Cerebellar nuclear complex (tissue), 1 donor: ENCODE measurements at regions not wholly inside any gene's neighbourhood (a gene's known extent, or its start where the extent isn't known, plus 50 kb on each side); places are given as distances from the start of the nearest gene placed in this dataset.
"Not testable (repeated sequence)": the region's sequence is repeated elsewhere in the genome, so short reads cannot be mapped to it uniquely, and the experiment has no call there.

ENCODE experiments used
- DNase-seq, 2 experiments: peaks; one replicate each; lab custom pipeline; 2025; lab: John Stamatoyannopoulos, UW

DNA sequence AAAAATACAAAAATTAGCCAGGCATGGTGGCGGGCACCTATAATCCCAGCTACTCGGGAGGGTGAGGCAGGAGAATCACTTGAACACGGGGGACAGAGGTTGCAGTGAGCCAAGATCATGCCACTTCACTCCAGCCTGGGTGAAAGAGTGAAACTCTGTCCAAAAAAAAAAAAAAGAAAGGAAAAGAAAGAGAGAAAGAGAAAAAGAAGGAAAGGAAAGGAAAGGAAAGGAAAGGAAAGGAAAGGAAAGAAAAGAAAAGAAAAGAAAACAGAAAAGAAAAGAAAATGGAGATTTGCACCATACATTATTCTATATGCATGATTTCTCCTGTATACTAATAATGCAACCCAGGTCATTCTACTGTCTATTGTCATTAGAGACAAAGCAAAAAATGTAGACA, 421.5 kb downstream of the PCDH19 start:
- not testable (repeated sequence) for DNase-seq

DNA sequence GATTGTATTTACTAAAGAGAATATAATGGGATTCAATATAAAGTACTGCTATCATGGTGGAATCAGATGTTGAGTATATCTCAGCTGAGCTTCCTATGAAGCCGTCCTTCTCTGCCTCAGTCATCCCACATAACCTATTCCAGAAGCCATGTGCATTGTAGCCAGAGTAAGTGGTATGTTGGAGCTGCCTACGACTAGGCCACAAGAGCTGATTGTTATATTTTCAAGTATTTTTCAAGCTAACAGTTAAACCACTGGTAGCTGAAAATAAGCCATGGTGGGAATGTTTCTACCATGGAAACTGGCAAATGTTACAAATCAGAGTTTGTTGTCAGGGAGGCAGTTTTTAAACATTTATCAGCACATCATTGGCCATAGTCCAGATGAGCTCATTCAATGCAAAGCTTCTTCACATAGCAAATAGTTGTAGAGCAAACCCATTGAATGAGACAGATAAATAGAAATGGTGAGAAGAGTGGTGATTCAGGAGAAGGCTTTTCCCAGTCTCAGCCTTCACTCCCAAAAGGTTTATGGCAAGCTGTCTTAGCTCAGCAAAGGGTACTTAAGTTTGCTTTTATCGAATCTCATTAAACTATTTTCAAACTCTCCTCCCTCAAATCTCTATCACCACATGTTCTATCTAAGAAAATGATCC, 436.4 kb downstream of the PCDH19 start:
- no peak for DNase-seq

DNA sequence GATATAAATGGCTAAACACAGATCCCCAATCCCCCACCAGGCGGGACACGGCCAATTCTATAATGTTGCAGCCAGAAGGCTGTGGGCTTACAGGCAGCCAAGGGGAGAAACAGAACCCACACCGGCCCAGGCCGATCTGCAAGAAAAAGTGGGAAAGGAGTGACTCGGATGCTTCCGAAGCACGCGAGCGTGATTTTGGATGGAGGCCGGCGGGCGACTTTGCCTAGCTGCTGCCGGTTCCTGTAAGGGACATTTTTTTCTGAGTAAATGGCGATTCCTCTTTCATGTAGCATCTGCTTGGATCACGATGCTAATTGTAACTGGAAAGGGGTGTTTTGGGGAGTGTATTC, 470.2 kb downstream of the PCDH19 start:
- no peak for DNase-seq

DNA sequence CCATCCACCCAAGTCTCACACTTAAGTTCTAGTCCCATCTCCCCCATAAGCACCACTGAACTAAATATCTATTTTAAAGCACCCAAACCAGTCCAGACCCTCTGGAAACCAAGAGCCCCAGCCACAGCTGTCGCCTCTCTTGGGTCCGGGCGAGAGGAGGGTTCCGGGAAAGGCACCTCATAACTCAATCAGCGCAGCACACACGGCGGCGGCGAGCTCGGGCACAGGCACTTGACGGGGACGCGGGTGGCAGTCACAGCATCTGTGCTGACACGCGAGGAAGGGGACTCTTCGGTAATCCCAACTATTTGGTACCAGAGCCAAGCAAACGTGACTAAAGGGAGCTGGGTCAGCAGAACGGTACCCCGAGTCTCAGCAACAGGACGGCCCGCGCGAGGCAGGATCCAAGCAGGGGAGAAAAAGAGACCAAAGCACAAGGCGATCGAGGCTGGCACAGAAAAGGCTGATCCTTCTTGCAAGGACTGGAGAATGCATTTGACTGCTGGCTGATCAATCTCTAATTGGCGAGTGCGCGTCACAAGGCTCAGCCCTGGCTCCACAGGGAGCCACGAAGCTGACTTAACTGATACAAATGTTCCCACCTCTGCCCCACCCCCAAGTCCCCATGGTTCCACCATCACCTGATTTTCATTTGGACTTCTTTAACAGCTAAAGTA, 470.7 kb downstream of the PCDH19 start:
- not testable (repeated sequence) for DNase-seq

DNA sequence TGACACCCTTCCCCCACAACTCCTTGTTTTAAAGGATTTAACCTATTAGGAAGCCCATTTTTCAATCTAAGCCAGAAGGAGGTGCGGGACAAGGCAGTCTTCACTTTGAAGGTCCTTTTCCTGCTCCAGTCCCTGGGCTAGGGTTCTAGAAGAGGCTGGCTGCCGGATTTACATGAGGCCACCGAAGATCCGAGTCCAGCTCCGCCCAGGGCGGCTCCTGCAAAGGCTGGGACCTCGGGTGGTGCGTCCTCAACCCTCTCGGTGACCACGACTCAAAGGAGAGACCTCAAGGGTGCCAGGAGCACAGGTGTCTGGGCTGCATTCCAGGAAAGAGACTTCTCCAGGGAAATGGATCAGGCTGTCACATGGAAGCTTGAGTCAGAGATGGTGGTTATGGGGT, 471.6 kb downstream of the PCDH19 start:
- no peak for DNase-seq

DNA sequence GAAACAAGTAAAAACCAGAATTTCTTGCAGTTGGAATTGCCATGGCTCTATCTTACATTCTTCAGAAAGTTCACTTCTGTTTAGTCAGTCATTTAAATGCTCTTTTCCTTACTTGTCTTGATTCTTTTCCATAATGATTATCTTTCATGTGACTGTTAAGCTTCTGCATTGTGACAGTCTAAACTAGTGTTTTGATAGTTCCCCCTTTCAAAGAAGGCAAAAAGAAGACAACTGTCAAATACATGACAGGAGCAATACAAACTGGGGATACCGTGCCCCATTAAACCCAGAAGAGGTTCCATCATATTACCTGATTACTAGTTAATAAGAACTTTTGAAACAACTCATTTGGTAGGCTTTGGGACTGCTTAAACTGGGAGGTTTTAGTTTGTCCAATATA, 476.2 kb downstream of the PCDH19 start:
- no peak for DNase-seq

DNA sequence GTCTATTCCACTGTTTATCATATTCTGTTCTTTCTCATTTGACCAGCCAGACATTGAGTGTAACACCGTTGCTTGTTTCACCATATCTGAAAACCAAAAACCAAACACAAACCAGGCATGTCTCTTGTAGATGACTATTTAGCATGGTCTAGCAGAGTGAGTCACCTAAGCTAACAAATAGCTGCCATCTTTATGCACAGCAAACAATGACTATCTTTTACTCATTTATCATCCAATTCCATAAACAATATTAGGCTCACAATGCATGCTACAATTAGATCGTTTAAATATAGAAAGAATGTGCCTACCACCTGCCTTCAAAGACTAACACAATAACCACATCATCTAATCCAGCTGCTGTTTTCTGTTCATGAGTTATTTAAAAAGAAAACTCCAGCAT, 495.4 kb downstream of the PCDH19 start:
- DNase-seq: no peak

DNA sequence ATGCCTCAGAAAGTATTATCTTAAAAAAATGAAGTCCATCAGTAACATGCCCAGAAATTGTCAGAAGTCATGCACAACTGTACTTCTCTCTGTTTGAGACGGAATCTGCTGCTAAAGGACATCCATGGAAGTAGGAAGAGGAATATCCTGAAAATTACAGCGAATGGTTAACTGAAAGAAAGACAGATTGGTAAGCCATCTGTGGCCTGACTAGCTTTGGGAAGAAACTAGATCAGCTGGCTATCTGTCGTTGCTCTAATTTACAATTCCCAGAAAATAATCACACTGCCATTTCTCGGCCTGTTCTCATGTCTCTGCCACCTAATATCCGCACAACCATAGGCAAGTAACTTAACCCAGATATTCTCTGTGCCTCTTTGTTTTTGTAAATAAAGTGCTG, 496.5 kb downstream of the PCDH19 start:
- no peak for DNase-seq

DNA sequence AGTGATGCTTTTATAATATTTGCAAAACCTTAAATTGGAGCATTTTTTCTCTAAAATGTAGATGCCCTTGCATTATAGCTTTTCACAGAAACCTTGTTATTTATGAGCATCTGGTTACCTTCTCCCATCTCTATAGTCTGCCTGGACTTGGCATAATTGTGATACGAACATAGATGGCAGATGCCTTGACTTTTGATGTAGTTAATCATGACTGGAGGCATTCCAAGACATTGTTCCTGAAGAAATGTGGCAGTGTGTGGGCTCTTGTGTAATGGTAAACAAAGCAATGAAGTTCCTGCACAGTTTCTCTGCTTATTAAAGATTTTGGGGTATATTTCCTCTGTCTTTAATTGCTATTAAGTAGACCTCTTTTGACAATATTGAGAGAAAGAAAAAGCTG, 500.1 kb downstream of the PCDH19 start:
- DNase-seq: no peak

DNA sequence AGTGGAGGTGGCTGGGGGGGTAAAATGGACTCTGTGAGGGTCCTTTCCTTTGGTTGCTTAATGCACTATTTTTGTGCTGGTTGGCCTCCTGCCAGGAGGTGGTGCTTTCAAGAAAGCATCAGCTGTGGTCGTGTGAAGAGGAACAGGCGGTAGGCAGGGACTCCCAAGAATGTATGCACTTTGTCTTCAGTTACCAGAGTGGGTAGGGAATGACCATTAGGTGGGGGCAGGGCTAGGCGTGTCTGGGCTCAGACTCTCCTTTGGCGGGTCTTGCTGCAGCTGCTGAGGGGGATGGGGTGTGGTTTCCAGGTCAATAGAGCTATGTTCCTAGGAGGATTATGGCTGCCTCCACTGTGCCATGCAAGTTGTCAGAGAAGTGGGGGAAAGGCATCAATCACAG, 509.0 kb downstream of the PCDH19 start:
- DNase-seq: no peak

DNA sequence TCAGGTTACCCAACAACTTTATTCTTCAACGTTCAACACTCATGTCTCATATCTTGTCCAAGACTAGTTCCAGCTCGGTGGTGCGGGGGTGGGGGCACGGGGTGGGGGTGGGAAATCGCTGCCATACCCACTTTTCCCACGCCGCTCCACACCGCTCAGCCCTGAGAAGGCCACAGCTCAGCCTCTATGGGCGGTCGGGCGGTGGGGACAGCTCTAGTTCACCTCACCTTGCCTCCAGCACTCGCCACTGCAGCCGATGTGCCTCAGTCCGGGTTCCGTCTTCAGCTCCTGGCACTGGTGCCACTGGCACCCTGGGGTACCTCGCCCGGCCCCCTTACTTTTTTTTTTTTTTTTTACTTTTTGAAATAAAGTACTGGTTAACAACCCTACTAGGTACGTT, 522.2 kb downstream of the PCDH19 start:
- no peak for DNase-seq

DNA sequence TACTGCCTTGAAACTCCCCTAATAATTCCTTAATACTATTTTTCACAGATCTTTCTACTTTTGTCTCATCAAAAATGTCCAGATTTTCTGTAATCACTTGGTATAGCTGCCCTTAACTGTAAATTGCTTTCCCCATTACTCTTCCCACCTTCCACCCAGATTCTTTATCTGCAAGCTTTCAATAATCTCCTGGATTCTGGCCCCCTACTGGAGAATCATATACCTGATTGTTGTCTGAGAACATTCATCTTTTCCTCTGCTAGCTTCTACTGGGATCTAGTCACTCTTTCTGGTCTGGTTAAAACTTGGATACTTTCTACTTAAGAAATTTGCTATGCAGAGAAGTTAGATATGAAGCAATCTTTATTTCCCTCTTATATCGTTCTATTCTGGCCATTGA, 552.6 kb downstream of the PCDH19 start:
- DNase-seq: no peak

DNA sequence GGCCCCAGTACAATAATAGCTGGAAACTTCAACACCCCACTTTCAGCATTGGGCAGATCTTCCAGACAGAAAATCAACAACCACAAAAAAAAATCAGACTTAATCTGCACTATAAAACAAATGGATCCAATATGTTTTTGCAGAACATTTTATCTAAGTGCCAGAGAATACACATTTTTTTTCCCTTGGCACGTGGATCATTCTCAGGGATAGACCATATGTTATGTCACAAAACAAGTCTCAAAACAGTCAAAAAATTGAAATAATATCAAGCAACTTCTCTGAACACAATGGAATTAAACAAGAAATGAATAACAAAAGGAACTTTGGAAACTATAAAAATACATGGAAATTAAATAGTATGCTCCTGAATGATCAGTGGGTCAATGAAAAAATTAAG, 576.3 kb downstream of the PCDH19 start:
- DNase-seq: no peak

DNA sequence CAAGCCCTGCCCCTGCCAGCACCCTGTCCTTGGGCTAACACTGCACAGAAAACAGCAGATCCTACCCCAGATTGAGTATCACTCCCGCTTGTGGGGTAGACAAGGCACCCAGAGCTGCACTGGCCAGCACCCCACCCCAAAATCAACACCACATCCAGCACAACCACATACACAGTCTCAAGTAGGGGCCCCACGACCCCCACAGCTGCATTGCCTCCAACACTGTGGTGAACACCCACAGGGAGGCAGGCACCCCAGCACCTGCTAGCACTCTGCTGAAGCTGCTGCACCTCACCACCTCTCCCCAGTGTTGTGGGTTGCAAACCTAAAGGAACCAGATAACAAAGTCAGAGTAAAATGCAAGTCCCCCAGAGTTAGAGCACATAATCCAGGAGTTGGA, 589.9 kb downstream of the PCDH19 start:
- DNase-seq: no peak

DNA sequence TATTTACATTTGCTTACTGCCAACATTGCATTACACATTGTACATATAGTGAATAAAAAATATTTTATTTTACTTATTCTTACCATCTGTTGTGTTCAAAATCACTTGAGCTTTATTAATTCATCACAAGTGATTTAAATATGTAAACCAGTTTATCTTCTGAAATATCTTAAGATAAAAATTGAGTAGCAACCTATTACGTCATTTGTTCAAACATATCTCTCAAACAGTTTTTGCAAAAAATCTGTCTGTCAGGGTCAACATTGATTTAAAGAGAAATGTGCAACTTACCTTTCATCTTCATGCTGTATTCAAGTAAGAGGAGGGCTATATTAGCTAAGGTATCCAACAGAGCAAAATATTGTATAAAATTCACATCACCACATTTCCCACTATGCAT, 610.1 kb downstream of the PCDH19 start:
- no peak for DNase-seq

DNA sequence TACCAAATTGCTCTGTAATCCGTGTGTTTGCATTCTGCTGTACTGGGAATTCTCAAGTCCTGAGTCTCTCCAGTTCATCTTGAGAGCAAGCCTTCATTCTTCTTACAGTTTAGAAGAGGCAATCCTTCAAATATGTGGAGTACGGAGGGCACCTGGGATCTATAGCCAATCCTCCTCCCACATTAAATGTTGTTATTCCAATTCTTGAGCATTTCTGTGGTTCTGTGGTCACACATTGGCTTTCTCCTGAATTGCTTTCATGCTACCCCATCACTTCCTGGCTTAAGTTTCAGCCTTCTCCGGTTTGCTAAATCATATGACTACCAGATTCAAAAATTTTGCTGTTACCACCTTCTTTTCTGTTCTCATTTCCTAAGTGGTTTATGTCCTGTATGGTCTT, 611.1 kb downstream of the PCDH19 start:
- DNase-seq: no peak

DNA sequence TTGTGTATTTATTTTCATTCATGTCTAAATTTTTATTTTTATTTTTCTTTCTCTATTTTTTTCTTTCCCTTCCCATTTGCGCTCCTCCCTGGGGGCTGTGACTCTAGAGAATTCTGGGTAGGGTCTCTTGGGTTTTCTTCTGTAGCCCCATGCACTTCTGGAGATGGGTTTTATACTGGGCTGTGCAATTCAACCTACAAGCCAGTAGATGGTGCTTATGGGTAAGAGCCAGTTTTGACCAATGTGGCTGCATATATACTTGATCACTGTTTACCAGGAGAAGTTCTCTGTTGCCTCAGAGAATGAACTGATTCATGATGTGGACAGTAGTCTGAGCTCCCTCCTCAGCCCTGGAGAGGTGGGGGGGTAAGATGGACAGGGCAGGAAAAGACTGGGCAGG, 614.6 kb downstream of the PCDH19 start:
- DNase-seq: no peak

DNA sequence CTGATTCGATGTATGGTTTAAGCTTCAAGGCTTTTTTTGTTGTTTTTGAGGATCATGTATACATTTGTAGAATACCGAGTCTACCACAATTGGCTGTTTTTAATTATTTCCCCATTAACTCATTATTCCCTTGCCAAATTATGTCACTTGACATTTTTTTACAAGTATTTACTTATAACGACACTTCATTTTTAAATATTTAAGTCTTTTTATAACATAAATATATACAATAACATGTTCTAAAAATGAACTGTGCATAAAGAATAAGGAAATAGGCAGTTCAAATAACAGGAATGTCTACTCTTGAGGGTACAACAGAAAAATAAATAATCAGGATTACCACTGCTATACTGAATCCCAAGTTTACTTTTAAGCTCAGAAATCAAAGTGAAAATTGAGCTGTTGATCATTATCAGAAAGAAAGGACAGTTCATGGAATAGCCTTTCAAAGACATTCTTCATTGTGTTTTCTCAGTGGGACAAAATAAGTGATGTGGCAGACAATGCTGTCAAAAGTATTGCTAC, 627.5 kb downstream of the PCDH19 start:
- no peak for DNase-seq

DNA sequence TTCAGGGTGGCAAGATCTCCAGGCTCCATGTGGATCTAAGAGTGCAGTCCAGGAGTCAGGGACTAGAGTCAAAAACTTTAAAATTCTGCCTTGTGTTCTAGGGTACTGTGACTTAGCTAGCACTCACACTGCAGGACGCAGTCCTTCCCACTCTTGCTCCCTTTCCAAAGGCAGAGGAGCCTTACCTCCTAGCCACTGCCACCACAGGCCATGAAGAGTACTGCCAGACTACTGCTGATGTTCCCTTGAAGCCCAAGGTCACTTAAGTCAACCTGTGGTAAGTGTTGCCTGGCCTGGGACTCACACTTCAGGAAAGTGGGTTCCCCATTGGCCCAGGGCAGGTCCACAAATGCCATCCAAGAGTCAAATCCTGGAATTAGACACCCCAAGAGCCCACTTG, 632.2 kb downstream of the PCDH19 start:
- DNase-seq: no peak

DNA sequence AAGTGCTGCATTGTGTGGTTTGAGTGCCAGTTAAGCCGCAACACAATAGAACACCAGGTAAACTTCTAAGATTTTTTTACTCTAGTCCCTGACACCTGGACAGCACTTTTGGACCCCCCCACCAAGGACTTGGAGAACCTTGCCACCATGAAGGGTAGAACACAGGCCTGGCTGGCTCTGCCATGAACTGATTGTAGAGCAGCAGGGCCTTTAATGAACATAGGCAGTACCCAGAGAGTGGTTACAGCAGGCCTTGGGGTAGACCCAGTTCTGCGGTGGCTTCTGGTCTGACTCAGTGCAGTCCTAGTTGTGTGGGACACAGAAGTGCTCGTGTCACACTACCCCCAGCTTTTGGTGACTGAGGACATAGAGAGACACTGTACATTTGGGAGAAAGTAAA, 648.3 kb downstream of the PCDH19 start:
- DNase-seq: no peak

DNA sequence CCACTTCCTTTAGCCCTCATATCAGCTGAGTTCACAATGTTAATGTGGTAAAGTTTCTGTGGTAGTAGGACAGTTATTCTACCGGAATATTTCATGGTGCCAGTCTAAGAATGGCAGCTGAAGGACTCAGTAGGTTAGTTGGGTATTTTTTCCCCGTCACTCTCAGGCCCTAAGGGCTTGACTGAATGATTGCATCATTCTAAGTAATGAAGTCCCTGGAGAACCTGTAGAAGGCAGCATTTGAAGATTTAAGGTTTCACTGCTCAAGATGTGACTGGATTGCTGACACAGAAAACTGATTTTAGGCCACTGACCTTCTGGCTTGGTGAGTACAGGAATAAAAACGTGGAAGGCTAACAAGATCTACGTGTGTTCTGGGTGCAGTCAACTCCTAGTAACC, 657.3 kb downstream of the PCDH19 start:
- no peak for DNase-seq

DNA sequence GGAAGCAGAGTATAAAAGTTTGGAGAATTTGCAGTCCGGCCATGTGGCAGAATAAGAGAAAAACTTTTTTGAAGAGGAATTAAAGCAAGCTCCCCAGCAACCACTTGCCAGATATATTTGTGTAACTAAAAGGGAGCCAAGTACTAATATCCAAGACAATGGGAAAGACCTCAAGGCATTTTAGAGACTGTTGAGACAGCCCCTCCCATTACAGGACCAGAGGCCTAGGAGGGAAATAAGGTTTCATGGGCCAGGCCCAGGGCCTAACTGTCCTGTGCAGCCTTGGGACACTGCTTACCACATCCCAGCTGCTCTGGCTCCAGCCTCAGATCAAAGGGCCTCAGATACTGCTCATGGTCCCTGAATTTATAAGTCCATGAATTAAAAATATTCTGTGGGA, 659.4 kb downstream of the PCDH19 start:
- DNase-seq: no peak

DNA sequence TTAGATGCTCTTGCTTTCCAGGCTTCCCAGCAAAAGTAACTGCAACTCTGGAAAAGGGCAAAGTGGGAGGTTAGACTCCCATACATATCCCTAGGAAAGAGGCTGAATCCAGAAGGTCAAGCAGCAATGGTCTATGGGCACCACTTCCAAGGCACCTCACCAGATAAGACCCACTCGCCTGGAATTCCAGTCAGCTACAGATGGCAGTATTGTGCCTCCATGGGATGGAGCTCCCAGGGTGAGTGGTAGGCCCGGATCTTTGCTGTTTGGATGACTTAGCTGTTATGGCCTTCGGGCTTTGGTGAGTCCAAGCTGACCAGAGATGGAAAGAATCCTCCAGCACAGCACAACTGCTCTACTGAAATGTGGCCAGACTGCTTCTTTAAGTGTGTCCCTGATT, 688.0 kb downstream of the PCDH19 start:
- DNase-seq: no peak

DNA sequence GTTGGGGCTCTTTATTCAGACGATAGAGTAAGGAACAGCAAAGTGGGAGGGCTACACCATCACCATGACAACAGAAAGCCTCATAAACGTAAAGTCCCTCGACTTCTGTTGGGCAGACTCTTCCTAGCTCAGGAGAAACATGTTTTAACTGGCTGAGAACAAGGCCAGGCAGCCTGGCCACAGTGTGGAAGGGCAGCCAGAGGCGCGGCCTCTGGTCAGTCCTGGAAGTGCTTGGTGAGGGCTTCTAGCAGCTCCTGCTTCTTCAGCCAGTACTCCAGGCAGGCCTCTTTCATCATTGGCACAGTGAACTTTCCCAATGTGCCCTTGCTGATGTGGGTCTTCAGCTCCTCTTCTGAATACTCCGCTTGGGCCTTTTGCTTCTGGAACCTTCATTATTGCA, 690.9 kb downstream of the PCDH19 start:
- no peak for DNase-seq
